ENCODE measurements at regions not wholly inside any gene's neighbourhood (a gene's known extent, or its start where the extent isn't known, plus 50 kb on each side); places are given as distances from the start of the nearest gene placed in this dataset.

- no peak overlapping the region for H3K4me3 ChIP-seq (ENCODE audit: insufficient read depth, low read length, poor library complexity, severe bottlenecking)
- H2AFZ ChIP-seq (ENCODE audit: low read depth, low read length, severe bottlenecking) = no peak overlapping the region
- H3K9me2 ChIP-seq (replicated peaks; ENCODE audit: insufficient read depth, low read length) = no peaks in the 10 kb centered on the region
- no peak overlapping the region for H3K9ac ChIP-seq (ENCODE audit: low read length)
- no peaks in the 10 kb centered on the region for H3K36me3 ChIP-seq (ENCODE audit: low read length)
- H3F3A ChIP-seq (ENCODE audit: insufficient read depth) = no peaks in the 10 kb centered on the region
- TF ChIP-seq CTCF (IDR thresholded peaks at IDR 0.05; ENCODE audit: insufficient read depth, low read length, poor library complexity, severe bottlenecking) (no peak), EZH2phosphoT487 (conservative IDR thresholded peaks at IDR 0.05; ENCODE audit: low read length) (no peak)
- H3K79me2 ChIP-seq (ENCODE audit: insufficient read depth, low read length) = no peaks in the 10 kb centered on the region
- H3K27ac ChIP-seq (ENCODE audit: low read depth, low read length) = no peak overlapping the region
- no peaks in the 10 kb centered on the region for H3K9me3 ChIP-seq (ENCODE audit: insufficient read depth, low read length)
- H3K27me3 ChIP-seq (ENCODE audit: low read length) = no peaks in the 10 kb centered on the region
- H3K4me2 ChIP-seq (ENCODE audit: low read depth, low read length, poor library complexity, severe bottlenecking) = no peak overlapping the region
- no peaks in the 10 kb centered on the region for H4K20me1 ChIP-seq (ENCODE audit: low read depth, low read length)
Measured at GRCh38 chr3:72346526-72346926, 501.7 kb downstream of the SHQ1 start.

GRCh38 chr3:72345980-72346379, 502.3 kb downstream of the SHQ1 start:
- Histone ChIP-seq H3K9me3 (ENCODE audit: insufficient read depth, low read length) (no peaks in the 10 kb centered on the region), H3K9ac (ENCODE audit: low read length) (no peak overlapping the region)
- TF ChIP-seq EZH2phosphoT487 (conservative IDR thresholded peaks at IDR 0.05; ENCODE audit: low read length) (no peak), CTCF (IDR thresholded peaks at IDR 0.05; ENCODE audit: insufficient read depth, low read length, poor library complexity, severe bottlenecking) (no peak)

GRCh38 chr3:72345237-72345878, 502.9 kb downstream of the SHQ1 start:
- H3K4me2 ChIP-seq (ENCODE audit: low read depth, low read length, poor library complexity, severe bottlenecking) = no peak overlapping the region
- H3K27ac ChIP-seq (ENCODE audit: low read depth, low read length) = no peak overlapping the region
- no peaks in the 10 kb centered on the region for H3K79me2 ChIP-seq (ENCODE audit: insufficient read depth, low read length)
- H3F3A ChIP-seq (ENCODE audit: insufficient read depth) = no peaks in the 10 kb centered on the region
- H3K9me2 ChIP-seq (replicated peaks; ENCODE audit: insufficient read depth, low read length) = no peaks in the 10 kb centered on the region
- no peaks in the 10 kb centered on the region for H3K36me3 ChIP-seq (ENCODE audit: low read length)
- H3K9ac ChIP-seq (ENCODE audit: low read length) = no peak overlapping the region
- H3K9me3 ChIP-seq (ENCODE audit: insufficient read depth, low read length) = no peaks in the 10 kb centered on the region
- no peaks in the 10 kb centered on the region for H4K20me1 ChIP-seq (ENCODE audit: low read depth, low read length)
- H2AFZ ChIP-seq (ENCODE audit: low read depth, low read length, severe bottlenecking) = no peak overlapping the region
- no peak for TF ChIP-seq CTCF (IDR thresholded peaks at IDR 0.05; ENCODE audit: insufficient read depth, low read length, poor library complexity, severe bottlenecking)
- H3K4me3 ChIP-seq (ENCODE audit: insufficient read depth, low read length, poor library complexity, severe bottlenecking) = no peak overlapping the region
- no peaks in the 10 kb centered on the region for H3K27me3 ChIP-seq (ENCODE audit: low read length)

More at GRCh38 chr3:72345980-72346379, 502.3 kb downstream of the SHQ1 start:
- no peaks in the 10 kb centered on the region for H3K9me2 ChIP-seq (replicated peaks; ENCODE audit: insufficient read depth, low read length)
- no peaks in the 10 kb centered on the region for H4K20me1 ChIP-seq (ENCODE audit: low read depth, low read length)
- no peak overlapping the region for H3K4me3 ChIP-seq (ENCODE audit: insufficient read depth, low read length, poor library complexity, severe bottlenecking)
- H2AFZ ChIP-seq (ENCODE audit: low read depth, low read length, severe bottlenecking) = no peak overlapping the region
- no peak overlapping the region for H3K4me2 ChIP-seq (ENCODE audit: low read depth, low read length, poor library complexity, severe bottlenecking)
- no peak overlapping the region for H3K27ac ChIP-seq (ENCODE audit: low read depth, low read length)
- no peaks in the 10 kb centered on the region for H3K27me3 ChIP-seq (ENCODE audit: low read length)
- H3K79me2 ChIP-seq (ENCODE audit: insufficient read depth, low read length) = no peaks in the 10 kb centered on the region
- no peaks in the 10 kb centered on the region for H3F3A ChIP-seq (ENCODE audit: insufficient read depth)
- H3K36me3 ChIP-seq (ENCODE audit: low read length) = no peaks in the 10 kb centered on the region

Measured in SU-DHL-6 (cell line).